ENCODE measurements at regions not wholly inside any gene's neighbourhood (a gene's known extent, or its start where the extent isn't known, plus 50 kb on each side); places are given as distances from the start of the nearest gene placed in this dataset.
"Not testable (repeated sequence)": the region's sequence is repeated elsewhere in the genome, so short reads cannot be mapped to it uniquely, and the experiment has no call there.

DNA sequence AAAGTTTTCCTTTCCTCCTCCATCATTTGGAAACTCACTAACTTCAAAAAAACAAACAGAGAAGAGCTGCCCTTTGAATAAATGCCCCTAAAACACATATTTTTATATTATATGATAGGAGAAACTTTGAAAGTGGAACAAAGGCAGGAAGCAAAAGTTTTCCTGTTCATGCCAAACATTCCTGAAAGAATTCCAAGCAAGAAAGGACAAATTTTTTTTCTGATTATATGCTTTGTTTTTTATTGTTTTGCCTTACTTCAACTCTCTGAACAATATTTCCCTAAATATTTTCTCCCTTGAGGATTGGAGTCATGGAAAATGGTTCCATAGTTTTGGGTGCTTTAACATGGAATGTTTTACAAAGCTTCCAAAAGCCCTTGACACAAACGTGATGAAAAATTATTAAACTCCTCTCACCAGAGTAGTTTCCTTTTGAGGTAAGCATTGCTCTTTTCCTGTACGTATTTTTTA, 638.5 kb upstream of the CAMK1G start:
- no peak for DNase-seq (ENCODE audit: low read depth)

DNA sequence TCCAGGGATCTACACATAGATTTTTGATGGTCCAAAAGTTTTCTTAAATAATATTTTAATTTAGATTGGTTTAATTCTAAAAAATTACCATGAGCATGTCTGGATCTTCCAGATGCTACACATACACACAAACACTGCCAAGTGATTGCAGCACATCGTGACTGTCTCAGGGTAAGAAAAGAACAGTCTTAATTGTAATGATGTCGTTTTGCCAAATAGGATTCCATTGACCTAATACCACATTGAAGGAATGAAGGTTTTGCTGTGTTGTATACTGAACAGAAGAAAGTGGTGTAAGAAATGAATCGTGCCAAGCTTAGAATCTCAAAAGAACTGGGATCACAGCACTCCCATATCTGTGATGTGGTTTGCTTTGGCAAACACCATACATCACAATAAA, 633.3 kb upstream of the CAMK1G start:
- no peak for DNase-seq (ENCODE audit: low read depth)

DNA sequence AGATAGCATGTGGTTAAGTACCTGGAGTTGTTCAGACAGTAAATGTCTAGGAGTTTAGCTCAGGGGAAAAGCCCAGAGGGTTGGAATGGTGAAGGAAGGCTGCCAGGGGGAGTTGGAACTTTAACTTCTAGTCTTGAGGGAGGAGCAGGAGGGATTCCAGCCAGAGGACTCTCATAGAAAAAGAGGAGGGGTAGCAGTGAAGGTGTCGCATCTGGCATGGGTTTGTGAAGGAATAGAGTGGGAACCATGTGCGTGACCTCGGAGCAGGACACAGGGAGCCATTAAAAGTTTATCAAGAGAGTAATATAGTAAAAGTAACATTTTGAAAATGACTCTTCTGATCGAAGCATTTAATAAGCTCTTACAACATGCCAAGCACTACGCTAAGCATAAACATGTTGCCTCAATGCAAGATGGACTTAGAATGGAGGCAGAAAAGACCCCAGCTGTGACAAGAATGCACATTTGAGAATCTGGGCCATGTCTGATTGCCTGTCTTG, 632.4 kb upstream of the CAMK1G start:
- DNase-seq (ENCODE audit: low read depth): no peak

DNA sequence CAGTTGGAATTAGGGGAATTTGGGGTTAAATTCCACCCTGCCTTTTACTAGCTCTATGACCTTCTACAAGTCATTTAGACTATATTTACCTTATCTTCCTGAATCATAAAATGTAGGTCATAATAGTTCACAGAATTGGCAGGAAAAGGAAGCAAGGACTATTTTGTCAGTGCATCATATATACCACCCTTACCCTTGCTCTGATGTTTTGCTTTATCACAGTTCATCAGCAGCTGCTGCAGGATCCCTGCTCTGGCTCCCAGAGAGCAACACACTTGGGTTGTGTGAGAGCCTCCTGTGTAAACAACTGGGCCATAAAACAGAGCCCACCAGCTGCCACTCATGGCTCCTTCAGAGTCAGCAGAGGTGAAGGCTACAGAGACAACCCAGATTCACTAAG, 631.6 kb upstream of the CAMK1G start:
- no peak for DNase-seq (ENCODE audit: low read depth)

GRCh38 chr1:208962867-208963266, 620.6 kb upstream of the CAMK1G start:
- DNase-seq (ENCODE audit: low read depth): no peak

- no peak for DNase-seq (ENCODE audit: low read depth)
These were observed 618.2 kb upstream of the CAMK1G start for GRCh38 chr1:208965351-208965750.

DNA sequence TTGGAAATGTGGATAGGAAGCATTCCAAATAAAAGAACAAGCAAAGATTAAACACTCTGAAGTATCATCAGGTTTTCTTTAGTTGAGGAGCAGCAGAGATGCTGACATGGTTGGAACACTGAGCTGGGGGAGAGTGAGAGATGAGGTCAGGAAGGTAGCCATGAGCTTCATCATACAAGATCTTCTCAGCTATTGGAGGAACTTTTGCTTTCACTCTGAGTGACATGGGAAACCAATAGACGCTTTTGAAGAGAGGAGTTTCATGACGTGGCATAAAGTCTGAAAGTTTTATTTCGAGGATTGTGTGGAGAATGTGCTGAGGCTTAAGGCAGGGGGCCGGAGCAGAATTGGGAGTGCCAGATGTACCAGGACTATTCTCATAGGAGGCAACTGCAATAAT, 616.2 kb upstream of the CAMK1G start:
- DNase-seq (ENCODE audit: low read depth): no peak

DNA sequence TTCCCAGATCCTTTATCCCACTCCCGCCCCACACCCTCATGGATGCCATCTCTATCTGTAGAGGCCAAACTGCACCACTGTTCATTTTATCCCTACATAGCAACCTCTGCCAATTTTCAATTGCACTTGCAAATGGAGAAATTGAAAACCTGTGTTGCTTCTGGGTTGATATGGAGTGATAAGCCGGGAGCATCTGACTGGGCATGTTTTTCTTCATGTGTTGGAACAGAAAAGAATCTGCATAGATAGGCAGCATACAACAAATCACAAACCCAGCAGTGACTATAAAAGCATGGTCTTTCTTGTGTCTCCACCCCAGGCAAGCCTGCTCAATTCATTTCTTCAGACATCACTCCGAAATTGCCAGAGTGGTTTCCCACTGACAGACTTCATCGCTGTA, 608.8 kb upstream of the CAMK1G start:
- no peak for DNase-seq (ENCODE audit: low read depth)

DNA sequence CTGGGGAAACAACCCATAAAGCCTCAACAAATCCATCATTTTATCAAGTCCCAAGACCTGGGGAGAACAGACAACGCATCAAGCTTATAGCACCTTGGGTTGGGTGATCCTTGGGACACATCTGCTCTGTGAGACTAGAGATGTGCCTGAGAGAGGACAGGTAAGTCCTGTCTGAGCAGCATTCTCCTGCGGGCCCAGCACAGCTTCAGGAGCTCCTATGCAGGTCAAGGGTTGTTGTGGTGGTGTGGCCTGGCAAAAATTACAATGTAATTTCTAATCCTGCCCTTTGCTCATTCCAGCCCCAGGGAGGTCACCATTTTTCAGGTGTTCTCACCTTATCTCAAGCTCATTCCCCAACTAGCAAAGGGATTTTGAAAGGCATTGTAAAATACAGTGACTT, 608.1 kb upstream of the CAMK1G start:
- DNase-seq (ENCODE audit: low read depth): no peak

DNA sequence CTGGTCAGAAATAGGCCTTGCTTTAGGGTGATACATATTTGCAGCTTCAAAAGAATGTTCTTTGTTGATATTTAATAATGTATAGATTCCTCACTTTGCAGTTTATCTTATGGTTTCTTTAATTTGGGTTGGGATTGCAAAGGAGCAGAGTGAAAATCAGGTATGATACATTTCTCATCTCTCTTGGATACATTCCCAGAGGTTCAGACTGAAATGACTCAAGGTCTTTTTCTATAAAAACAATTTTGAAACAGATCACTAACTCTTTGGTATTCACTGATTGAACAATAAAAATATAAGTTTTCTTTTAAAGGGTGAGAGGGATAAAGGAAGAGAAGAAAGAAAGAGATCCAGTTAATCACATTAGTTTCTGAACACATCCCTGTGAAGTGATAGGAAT, 606.5 kb upstream of the CAMK1G start:
- no peak for DNase-seq (ENCODE audit: low read depth)

- DNase-seq (ENCODE audit: low read depth): no peak
These were observed 605.8 kb upstream of the CAMK1G start for GRCh38 chr1:208977638-208978256.

DNA sequence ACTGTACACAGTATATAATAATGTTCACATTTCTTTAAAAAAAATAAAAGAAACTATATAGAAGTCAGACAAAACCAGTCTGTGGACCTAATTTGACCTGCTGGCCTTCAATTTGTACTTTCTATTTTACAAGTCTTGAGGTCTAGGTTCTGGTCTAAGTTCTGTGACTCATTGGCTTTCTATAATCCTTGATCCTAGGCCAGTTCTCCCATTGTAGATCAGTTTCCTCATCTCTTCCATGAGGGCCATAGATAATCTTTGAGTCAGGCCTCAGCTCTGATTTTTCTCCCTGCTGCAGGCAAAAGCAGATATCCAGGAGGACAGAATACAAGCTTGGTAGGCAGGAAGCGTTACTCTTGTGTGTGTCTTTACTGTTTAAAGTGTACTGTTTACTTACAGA, 603.7 kb upstream of the CAMK1G start:
- no peak for DNase-seq (ENCODE audit: low read depth)

- no peak for DNase-seq (ENCODE audit: low read depth)
These were observed 602.9 kb upstream of the CAMK1G start for GRCh38 chr1:208980605-208981004.

- no peak for DNase-seq (ENCODE audit: low read depth)
These were observed 598.3 kb upstream of the CAMK1G start for GRCh38 chr1:208985231-208985630.

DNA sequence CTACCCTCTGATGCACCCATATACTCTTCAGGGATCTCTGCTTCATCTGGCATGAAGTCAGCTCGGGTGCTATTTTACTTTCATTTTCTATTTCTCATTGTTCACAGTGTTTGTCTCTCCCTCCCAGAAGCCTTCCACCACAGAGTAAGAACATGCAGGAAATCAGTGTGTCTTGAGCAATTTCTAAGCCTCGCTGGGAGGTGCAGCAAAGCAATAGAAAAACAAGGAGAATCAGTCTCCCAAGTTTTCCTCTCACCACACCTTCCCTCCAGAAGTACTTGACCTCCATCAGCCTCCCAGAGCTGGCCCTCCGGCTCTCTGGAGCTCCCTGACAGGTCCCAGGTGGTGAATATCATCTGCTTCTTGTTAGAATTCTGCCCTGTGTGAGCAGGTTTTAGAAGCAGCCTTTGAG, 594.7 kb upstream of the CAMK1G start:
- no peak for DNase-seq (ENCODE audit: low read depth)

- DNase-seq (ENCODE audit: low read depth): no peak
These were observed 593.1 kb upstream of the CAMK1G start for GRCh38 chr1:208990456-208990855.

DNA sequence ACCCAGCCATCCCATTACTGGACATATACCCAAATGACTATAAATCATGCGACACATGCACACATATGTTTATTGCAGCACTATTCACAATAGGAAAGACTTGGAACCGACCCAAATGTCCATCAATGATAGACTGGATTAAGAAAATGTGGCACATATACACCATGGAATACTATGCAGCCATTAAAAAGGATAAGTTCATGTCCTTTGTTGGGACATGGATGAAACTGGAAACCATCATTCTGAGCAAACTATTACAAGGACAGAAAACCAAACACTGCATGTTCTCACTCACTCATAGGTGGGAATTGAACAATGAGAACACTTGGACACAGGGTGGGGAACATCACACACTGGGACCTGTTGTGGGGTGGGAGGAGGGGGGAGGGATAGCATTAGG, 586.5 kb upstream of the CAMK1G start:
- DNase-seq (ENCODE audit: low read depth): not testable (repeated sequence)

DNA sequence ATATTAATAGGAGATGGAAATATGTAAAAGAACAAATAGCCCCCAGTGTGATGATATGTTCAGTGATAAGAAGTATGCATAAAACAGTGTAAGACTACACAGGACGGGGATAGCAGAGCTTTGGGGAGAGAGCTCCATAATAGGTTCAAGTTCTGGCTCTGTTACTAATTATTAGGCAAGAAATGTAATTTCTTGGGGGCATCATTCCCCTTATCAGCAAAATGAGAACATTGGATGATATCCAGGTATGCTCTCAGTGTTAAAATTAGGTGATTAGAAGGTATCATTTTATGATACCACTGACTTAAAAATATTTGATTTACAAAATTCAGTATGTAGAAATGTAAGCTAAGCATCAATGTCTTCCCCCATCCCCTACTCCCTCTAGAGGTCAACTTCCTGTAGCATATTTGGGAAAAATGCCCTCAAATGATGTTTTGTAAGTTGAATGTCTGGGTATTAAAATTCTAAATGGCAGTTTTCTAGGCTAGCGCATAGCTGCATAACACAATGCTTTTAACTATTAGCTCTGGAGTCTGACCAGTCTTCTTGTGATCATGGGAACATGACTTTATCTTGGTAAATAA, 585.7 kb upstream of the CAMK1G start:
- no peak for DNase-seq (ENCODE audit: low read depth)

DNA sequence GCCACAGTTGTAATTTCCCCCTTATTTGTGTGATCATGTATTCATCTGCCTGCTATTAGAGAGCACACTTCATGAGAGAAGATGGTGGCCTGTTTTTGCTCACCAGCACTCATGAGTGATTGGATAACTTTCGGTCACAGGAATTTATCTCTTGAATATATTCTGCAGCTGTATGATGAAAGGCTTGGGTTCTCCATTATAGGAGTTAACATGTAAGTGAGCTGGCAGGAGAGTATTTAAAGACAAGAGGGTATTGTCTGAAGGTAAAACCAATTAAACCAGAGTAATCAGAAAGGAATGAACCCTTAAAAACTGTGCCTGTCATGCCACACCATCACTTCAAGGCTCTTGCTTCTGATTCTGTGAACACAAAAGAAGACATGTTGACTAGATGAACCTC, 574.9 kb upstream of the CAMK1G start:
- no peak for DNase-seq (ENCODE audit: low read depth)

DNA sequence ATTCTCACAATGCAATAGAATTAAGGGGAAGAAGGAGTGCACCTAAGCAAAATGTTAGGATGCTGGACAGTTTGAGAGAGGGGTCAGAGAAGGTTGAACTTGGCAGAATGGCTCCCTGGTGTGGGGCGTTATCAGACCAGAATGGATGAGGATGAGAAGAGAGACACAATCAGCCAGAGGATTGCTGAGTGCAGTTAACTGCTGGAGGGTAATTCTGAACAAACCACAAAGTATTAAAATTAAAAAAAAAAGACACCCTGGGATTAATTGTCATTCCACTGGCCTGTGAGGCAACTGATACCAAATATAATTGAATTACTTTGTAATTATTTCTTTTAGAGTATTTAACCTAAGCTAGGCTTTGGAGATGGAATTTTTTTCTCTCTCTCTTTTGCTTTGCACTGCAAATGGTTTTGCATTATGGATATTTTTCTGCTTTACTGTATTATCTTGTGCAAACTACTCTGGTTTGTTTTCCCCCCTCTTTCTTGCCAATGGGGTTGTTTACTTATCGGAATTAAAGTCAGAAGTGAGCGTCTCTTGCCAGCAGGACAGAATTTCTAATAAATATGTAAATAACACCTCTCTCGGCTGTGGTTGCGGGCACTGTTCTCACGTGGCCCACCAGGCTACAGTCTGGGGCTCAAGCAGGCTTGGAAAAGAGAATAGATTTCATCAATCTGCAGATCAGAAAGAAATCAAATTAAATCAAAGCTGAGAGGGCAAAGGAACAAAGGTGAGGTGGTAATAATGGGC, 572.9 kb upstream of the CAMK1G start:
- no peak for DNase-seq (ENCODE audit: low read depth)

DNA sequence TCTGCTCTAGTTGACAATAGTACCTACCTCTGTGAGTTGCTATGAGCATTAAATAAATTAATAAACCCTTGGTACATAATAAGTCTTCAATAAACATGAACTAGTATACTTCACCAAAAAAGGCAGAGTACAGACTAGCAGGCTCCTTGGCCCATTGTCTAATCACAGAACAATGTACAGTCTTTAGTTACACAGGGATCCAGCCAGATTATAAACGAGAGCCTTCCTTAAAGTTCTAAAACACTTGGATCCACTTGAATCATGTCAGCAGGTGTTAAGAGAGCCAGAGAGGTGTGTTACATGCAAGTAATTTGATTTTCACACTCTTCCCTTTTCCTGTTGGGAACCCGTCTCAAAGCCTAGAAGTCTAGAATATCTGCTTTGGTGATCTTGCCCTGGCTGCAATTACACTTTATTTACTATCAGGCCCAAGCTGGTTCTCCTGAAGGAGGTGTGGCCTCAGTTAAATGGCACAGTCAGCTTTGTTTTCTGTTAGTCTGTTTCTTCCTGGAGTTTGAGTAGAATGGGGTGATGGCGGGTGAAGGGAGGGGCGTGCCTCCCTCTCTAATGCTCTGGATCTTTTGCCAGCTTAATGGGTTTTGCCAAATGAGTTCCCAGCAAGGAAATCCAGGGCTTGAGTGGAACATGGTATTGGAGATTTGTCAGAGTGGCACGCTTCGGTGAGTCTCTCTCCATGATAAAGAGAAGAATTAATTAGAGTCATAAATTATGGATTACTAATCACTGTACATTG, 570.9 kb upstream of the CAMK1G start:
- DNase-seq (ENCODE audit: low read depth): no peak

GRCh38 chr1:209015092-209015491, 568.4 kb upstream of the CAMK1G start:
- DNase-seq (ENCODE audit: low read depth): no peak
